H9 (cell line): ENCODE measurements at regions not wholly inside any gene's neighbourhood (a gene's known extent, or its start where the extent isn't known, plus 50 kb on each side); places are given as distances from the start of the nearest gene placed in this dataset.

ENCODE experiments used
- DNase-seq: peaks from one replicate; pipeline ENCODE4 v3.0.0-alpha.2; 2017
- H2AFZ ChIP-seq: one replicate; pipeline ENCODE4 v1.6.1; 2013; ENCODE audit warnings: mild to moderate bottlenecking, low read length, control low read depth, moderate library complexity
- H2AK5ac ChIP-seq: 2 replicates; pipeline ENCODE4 v1.6.1; 2013; ENCODE audit warnings: low read length, control low read depth, mixed read lengths; ENCODE audit not compliant: insufficient read length
- H2BK120ac ChIP-seq: one replicate; pipeline ENCODE4 v1.6.1; 2013; ENCODE audit warnings: low read depth, mild to moderate bottlenecking, low read length, control low read depth, inconsistent platforms; ENCODE audit not compliant: poor library complexity, severe bottlenecking
- H2BK12ac ChIP-seq: 2 replicates; pipeline ENCODE4 v1.6.1; 2013; ENCODE audit warnings: low read length, control low read depth, mixed read lengths, low read depth; ENCODE audit not compliant: insufficient read length
- H2BK15ac ChIP-seq: 2 replicates; pipeline ENCODE4 v1.6.1; 2013; ENCODE audit warnings: low read depth, low read length, control low read depth
- H2BK20ac ChIP-seq: one replicate; pipeline ENCODE4 v1.6.1; 2013; ENCODE audit warnings: low read depth, mild to moderate bottlenecking, low read length, control low read depth, inconsistent platforms; ENCODE audit not compliant: poor library complexity, severe bottlenecking
- H2BK5ac ChIP-seq: 2 replicates; pipeline ENCODE4 v1.6.1; 2013; ENCODE audit warnings: low read length, control low read depth, mixed read lengths; ENCODE audit not compliant: insufficient read length
- H3K14ac ChIP-seq: 2 replicates; pipeline ENCODE4 v1.6.1; 2013; ENCODE audit warnings: low read length, control low read depth; ENCODE audit not compliant: insufficient read depth
- H3K18ac ChIP-seq: 2 replicates; pipeline ENCODE4 v1.6.1; 2013; ENCODE audit warnings: low read depth, mild to moderate bottlenecking, mixed read lengths, low read length, control low read depth; ENCODE audit not compliant: insufficient read length
- H3K23ac ChIP-seq: 2 replicates; pipeline ENCODE4 v1.6.1; 2013; ENCODE audit warnings: low read length, control low read depth, mixed read lengths, low read depth; ENCODE audit not compliant: insufficient read length
- H3K23me2 ChIP-seq: 2 replicates; pipeline ENCODE4 v1.6.1; 2013; ENCODE audit warnings: low read depth, mild to moderate bottlenecking, mixed read lengths, low read length, control low read depth; ENCODE audit not compliant: insufficient read length, poor library complexity, severe bottlenecking
- H3K27ac ChIP-seq: 2 replicates; pipeline ENCODE4 v1.5.1; 2013; ENCODE audit warnings: low read length, control low read depth, mixed read lengths, low read depth; ENCODE audit not compliant: insufficient read length
- H3K27me3 ChIP-seq: 2 replicates; pipeline ENCODE4 v1.6.1; 2013; ENCODE audit warnings: low read length, control low read depth, inconsistent platforms; ENCODE audit not compliant: insufficient read depth
- H3K4ac ChIP-seq: 2 replicates; pipeline ENCODE4 v1.6.1; 2013; ENCODE audit warnings: low read depth, mild to moderate bottlenecking, control low read depth, inconsistent platforms, low read length, moderate library complexity
- H3K4me1 ChIP-seq: 2 replicates; pipeline ENCODE4 v1.6.1; 2013; ENCODE audit warnings: low read length, control low read depth, inconsistent platforms; ENCODE audit not compliant: insufficient read depth
- H3K4me2 ChIP-seq: 2 replicates; pipeline ENCODE4 v1.6.1; 2013; ENCODE audit warnings: low read length, control low read depth, mixed read lengths; ENCODE audit not compliant: insufficient read length, insufficient read depth
- H3K56ac ChIP-seq: 2 replicates; pipeline ENCODE4 v1.6.1; 2013; ENCODE audit warnings: low read depth, mild to moderate bottlenecking, mixed read lengths, low read length, control low read depth; ENCODE audit not compliant: insufficient read length
- H3K79me1 ChIP-seq: 2 replicates; pipeline ENCODE4 v1.6.1; 2013; ENCODE audit warnings: low read depth, mild to moderate bottlenecking, moderate library complexity, low read length, control low read depth, inconsistent platforms; ENCODE audit not compliant: insufficient read depth, poor library complexity, severe bottlenecking
- H3K79me2 ChIP-seq: 2 replicates; pipeline ENCODE4 v1.6.1; 2013; ENCODE audit warnings: low read length, control low read depth, inconsistent platforms; ENCODE audit not compliant: insufficient read depth
- H3K9ac ChIP-seq: 2 replicates; pipeline ENCODE4 v1.6.1; 2013; ENCODE audit warnings: low read length, control low read depth, mixed read lengths; ENCODE audit not compliant: insufficient read length; ENCODE audit errors: extremely low read depth
- H3K9me3 ChIP-seq: one replicate; pipeline ENCODE4 v1.6.1; 2013; ENCODE audit warnings: low read depth, low read length, inconsistent platforms; ENCODE audit not compliant: control insufficient read depth
- H3T11ph ChIP-seq: one replicate; pipeline ENCODE4 v1.6.1; 2013; ENCODE audit warnings: mild to moderate bottlenecking, low read length, control low read depth, inconsistent platforms
- H4K20me1 ChIP-seq: one replicate; pipeline ENCODE4 v1.6.1; 2013; ENCODE audit not compliant: control insufficient read depth, insufficient read length, insufficient read depth
- H4K5ac ChIP-seq: 2 replicates; pipeline ENCODE4 v1.6.1; 2013; ENCODE audit warnings: low read depth, mild to moderate bottlenecking, mixed read lengths, low read length, control low read depth; ENCODE audit not compliant: insufficient read length
- H4K8ac ChIP-seq: replicated peaks from 2 replicates; pipeline ENCODE4 v1.6.1; 2013; ENCODE audit warnings: low read length, control low read depth, mixed read lengths, low read depth; ENCODE audit not compliant: insufficient read length
- H4K91ac ChIP-seq: 2 replicates; pipeline ENCODE4 v1.6.1; 2013; ENCODE audit warnings: low read depth, mild to moderate bottlenecking, moderate library complexity, mixed read lengths, low read length, control low read depth; ENCODE audit not compliant: insufficient read length
- H3K27ac Mint-ChIP-seq, 3 experiments: 2 replicates in 2 of 3; 3 replicates in 1 of 3; pipeline ENCODE4 v1.8.0; 2020 to 2021; ENCODE audit warnings: mixed read lengths in 3 of 3, mild to moderate bottlenecking in 1 of 3, moderate library complexity in 1 of 3
- H3K27me3 Mint-ChIP-seq: 2 replicates; pipeline ENCODE4 v1.8.0; 2021; ENCODE audit warnings: low read depth, mild to moderate bottlenecking, moderate library complexity, mixed read lengths
- H3K36me3 Mint-ChIP-seq, 3 experiments: 2 replicates in 2 of 3; 3 replicates in 1 of 3; pipeline ENCODE4 v1.8.0; 2020 to 2021; ENCODE audit warnings: low read depth in 3 of 3, mixed read lengths in 3 of 3; ENCODE audit not compliant: insufficient read depth in 1 of 3
- H3K4me1 Mint-ChIP-seq, 2 experiments: 2 replicates each; pipeline ENCODE4 v1.8.0; 2020; ENCODE audit warnings: mixed read lengths in 2 of 2
- H3K4me3 Mint-ChIP-seq, 2 experiments: 2 replicates in 1 of 2; 3 replicates in 1 of 2; pipeline ENCODE4 v1.8.0; 2020 to 2021; ENCODE audit warnings: mild to moderate bottlenecking in 2 of 2, mixed read lengths in 2 of 2, moderate library complexity in 1 of 2
- H3K9me3 Mint-ChIP-seq, 2 experiments: 2 replicates in 1 of 2; 3 replicates in 1 of 2; pipeline ENCODE4 v1.8.0; 2020; ENCODE audit warnings: mild to moderate bottlenecking in 2 of 2, mixed read lengths in 2 of 2, moderate library complexity in 1 of 2
- whole genome bisulfite sequencing: extraction: QIAGEN DNeasy Blood & Tissue Kit; methylation state at CpG from one replicate; pipeline ENCODE4 v1.1.7; 2013; ENCODE audit warnings: missing lambda C conversion rate, low lambda C conversion rate, mixed read lengths; ENCODE audit not compliant: insufficient read length; ENCODE audit errors: extremely low coverage; 5-methylcytosine and 5-hydroxymethylcytosine counted together
- TF ChIP-seq, protein P1 (sequence below): fragments of 200-600 bp; sonication (generic); conservative IDR thresholded peaks from 3 replicates; pipeline ENCODE4 v1.8.0; 2021; ENCODE audit warnings: antibody characterized with exemption, mild to moderate bottlenecking

GRCh38 chr6:155980014-155980767, 524.6 kb upstream of the NOX3 start:
- Mint-ChIP-seq H3K4me1 (no peaks in the 10 kb centered on the region), H3K4me3 (no peak overlapping the region), H3K27ac (no peak overlapping the region), H3K9me3 (no peaks in the 10 kb centered on the region), H3K27me3 (no peaks in the 10 kb centered on the region), H3K36me3 (no peaks in the 10 kb centered on the region)
- no CpG with 5 or more reads among the region's 5 CpGs for WGBS
- H3K56ac ChIP-seq, result no peak overlapping the region
- no peak overlapping the region for H2BK15ac ChIP-seq
- no peaks in the 10 kb centered on the region for H3K23me2 ChIP-seq
- no peak overlapping the region for H4K91ac ChIP-seq
- H3K79me2 ChIP-seq, result no peaks in the 10 kb centered on the region
- no peak overlapping the region for H3T11ph ChIP-seq
- TF ChIP-seq, protein P1, sequence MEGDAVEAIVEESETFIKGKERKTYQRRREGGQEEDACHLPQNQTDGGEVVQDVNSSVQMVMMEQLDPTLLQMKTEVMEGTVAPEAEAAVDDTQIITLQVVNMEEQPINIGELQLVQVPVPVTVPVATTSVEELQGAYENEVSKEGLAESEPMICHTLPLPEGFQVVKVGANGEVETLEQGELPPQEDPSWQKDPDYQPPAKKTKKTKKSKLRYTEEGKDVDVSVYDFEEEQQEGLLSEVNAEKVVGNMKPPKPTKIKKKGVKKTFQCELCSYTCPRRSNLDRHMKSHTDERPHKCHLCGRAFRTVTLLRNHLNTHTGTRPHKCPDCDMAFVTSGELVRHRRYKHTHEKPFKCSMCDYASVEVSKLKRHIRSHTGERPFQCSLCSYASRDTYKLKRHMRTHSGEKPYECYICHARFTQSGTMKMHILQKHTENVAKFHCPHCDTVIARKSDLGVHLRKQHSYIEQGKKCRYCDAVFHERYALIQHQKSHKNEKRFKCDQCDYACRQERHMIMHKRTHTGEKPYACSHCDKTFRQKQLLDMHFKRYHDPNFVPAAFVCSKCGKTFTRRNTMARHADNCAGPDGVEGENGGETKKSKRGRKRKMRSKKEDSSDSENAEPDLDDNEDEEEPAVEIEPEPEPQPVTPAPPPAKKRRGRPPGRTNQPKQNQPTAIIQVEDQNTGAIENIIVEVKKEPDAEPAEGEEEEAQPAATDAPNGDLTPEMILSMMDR, result no peak
- DNase-seq, result no peak
- no peak overlapping the region for H3K18ac ChIP-seq
- H3K27ac ChIP-seq, result no peak overlapping the region
- no peaks in the 10 kb centered on the region for H4K20me1 ChIP-seq
- no peak overlapping the region for H2AFZ ChIP-seq
- no peaks in the 10 kb centered on the region for H3K4me1 ChIP-seq
- no peak overlapping the region for H3K14ac ChIP-seq
- no peak overlapping the region for H3K4ac ChIP-seq
- no peak overlapping the region for H2AK5ac ChIP-seq
- no peak overlapping the region for H2BK12ac ChIP-seq
- H3K79me1 ChIP-seq, result no peaks in the 10 kb centered on the region
- H3K23ac ChIP-seq, result no peak overlapping the region
- no peak overlapping the region for H2BK5ac ChIP-seq
- H3K9me3 ChIP-seq, result no peaks in the 10 kb centered on the region
- H4K5ac ChIP-seq, result no peak overlapping the region
- no peak overlapping the region for H4K8ac ChIP-seq
- no peak overlapping the region for H3K4me2 ChIP-seq
- H3K9ac ChIP-seq, result no peak overlapping the region
- no peak overlapping the region for H2BK20ac ChIP-seq
- no peaks in the 10 kb centered on the region for H3K27me3 ChIP-seq
- no peak overlapping the region for H2BK120ac ChIP-seq
